Spleen (tissue), 11 donors: ENCODE measurements at regions not wholly inside any gene's neighbourhood (a gene's known extent, or its start where the extent isn't known, plus 50 kb on each side); places are given as distances from the start of the nearest gene placed in this dataset.
A peak's percentile ranks its signal among the peaks of the same experiment; 100 is the strongest.

Experiments
- DNase-seq: peaks from one replicate; pipeline ENCODE4 v3.0.0-alpha.2; 2020
- H3K27ac ChIP-seq, 8 donors: fragments of 200-600 bp; sonication (generic) in 7 of 8; 1 replicate in 4 of 8; 2 replicates in 4 of 8; pipeline versions ENCODE4 v1.5.0 to v1.8.0; 2016 to 2021; ENCODE audit warnings: inconsistent platforms in 4 of 8, mild to moderate bottlenecking in 4 of 8, moderate library complexity in 1 of 8
- H3K27me3 ChIP-seq, 7 donors: fragments of 200-600 bp; sonication (generic) in 6 of 7; replicated peaks in 1 of 7; 1 replicate in 4 of 7; 2 replicates in 3 of 7; pipeline versions ENCODE4 v1.5.0 to v1.8.0; 2016 to 2021; ENCODE audit warnings: inconsistent platforms in 3 of 7, mild to moderate bottlenecking in 1 of 7
- H3K36me3 ChIP-seq, 6 donors: fragments of 200-600 bp; sonication (generic) in 5 of 6; 1 replicate in 4 of 6; 2 replicates in 2 of 6; pipeline versions ENCODE4 v1.5.0 to v1.8.0; 2016 to 2021; ENCODE audit warnings: inconsistent platforms in 2 of 6
- H3K4me1 ChIP-seq, 6 donors: fragments of 200-600 bp; sonication (generic) in 5 of 6; 1 replicate in 3 of 6; 2 replicates in 3 of 6; pipeline versions ENCODE4 v1.5.0 to v1.8.0; 2016 to 2021; ENCODE audit warnings: inconsistent platforms in 3 of 6
- H3K4me3 ChIP-seq, 8 donors: fragments of 200-600 bp; sonication (generic) in 7 of 8; 1 replicate in 4 of 8; 2 replicates in 4 of 8; pipeline versions ENCODE4 v1.5.0 to v1.8.0; 2016 to 2021; ENCODE audit warnings: inconsistent platforms in 4 of 8, mild to moderate bottlenecking in 4 of 8, moderate library complexity in 2 of 8
- H3K9me3 ChIP-seq, 8 donors: fragments of 200-600 bp; sonication (generic) in 7 of 8; 1 replicate in 4 of 8; 2 replicates in 4 of 8; pipeline versions ENCODE4 v1.5.0 to v1.8.0; 2016 to 2021; ENCODE audit warnings: inconsistent platforms in 4 of 8
- CTCF ChIP-seq, 11 experiments: fragments of 200-600 bp in 7 of 11; fragments of 450-650 bp in 4 of 11; sonication (generic) in 4 of 11; IDR thresholded peaks in 8 of 11; conservative IDR thresholded peaks in 3 of 11; 1 replicate in 7 of 11; 2 replicates in 4 of 11; pipeline versions ENCODE4 v1.4.0 to v1.8.0; 2016 to 2021; ENCODE audit warnings: antibody characterized with exemption in 11 of 11, inconsistent platforms in 4 of 11, mild to moderate bottlenecking in 1 of 11
- POLR2A ChIP-seq, 3 donors: fragments of 450-650 bp; IDR thresholded peaks; one replicate each; pipeline ENCODE4 v1.5.1; 2017; ENCODE audit warnings: antibody characterized with exemption in 3 of 3, mild to moderate bottlenecking in 1 of 3
- POLR2AphosphoS5 ChIP-seq, 3 donors: sonication (generic); formaldehyde crosslinking; IDR thresholded peaks; one replicate each; pipeline ENCODE4 v1.5.1; 2017; ENCODE audit warnings: antibody characterized with exemption in 3 of 3
- WGBS, 5 donors: extraction: QIAGEN DNeasy Blood & Tissue Kit in 3 of 5; methylation state at CpG; one replicate each; pipeline versions ENCODE4 v1.1.5 to v1.1.7; 2013 to 2018; 5-methylcytosine and 5-hydroxymethylcytosine counted together
- intact Hi-C: fragments of 100-400 bp; cut with DNase I; formaldehyde crosslinking; loops from one replicate; pipeline ENCODE4 v1.15.0; 2023; ENCODE audit warnings: low total_unique reads
- small RNA-seq, 4 donors: library from RNA; depleted of rRNA; stranded (forward); fragments of <200 nt; gene quantifications; one replicate each; pipeline ENCODE3, GENCODE V24; 2016
- donor health status: healthy with polysubstance abuse.
- donor health status: DM: no; HTN: no; CAD: no; lungs with moderate emphysema.
- donor health status: DM: no; HTN: no; CAD: no.
- donor health status: Bipolar disorder and iron deficiency.
- donor health status: healthy.
- donor health status: DM: no; HTN: no; CAD: no.
- donor health status: DM: yes; HTN: yes; CAD: no.

GRCh38 chrX:71852182-71852581 lies 58.5 kb upstream of the NHSL2 start:
- DNase-seq, result no peak
- intact Hi-C loops, result no loop called here
- TF ChIP-seq POLR2A (IDR thresholded peaks at IDR 0.05) (no peak), POLR2AphosphoS5 (IDR thresholded peaks at IDR 0.05) (no peak), CTCF (IDR thresholded peaks at IDR 0.05 in 8 of 11, conservative IDR thresholded peaks at IDR 0.05 in 3 of 11) (no peak)
- H3K36me3 ChIP-seq, result no peaks in the 10 kb centered on the region
- H3K4me1 ChIP-seq, result no peaks in the 10 kb centered on the region
- peaks cover 0 to 15% (median 0%) of the 10 kb centered on the region in 7 donors for H3K27me3 ChIP-seq
- H3K27ac ChIP-seq, result no peak overlapping the region
- 79 to 91% (median 80%) methylated on average over 9 of the region's 9 CpGs for WGBS, 5 donors
- no peaks in the 10 kb centered on the region for H3K9me3 ChIP-seq
- no peak overlapping the region for H3K4me3 ChIP-seq

GRCh38 chrX:71859637-71860036 lies 51.0 kb upstream of the NHSL2 start:
- no peaks in the 10 kb centered on the region for H3K4me1 ChIP-seq
- WGBS, 5 donors, result 0 to 6% (median 3%) methylated on average over 3 of the region's 3 CpGs
- H3K4me3 ChIP-seq, result no peak overlapping the region
- DNase-seq, result no peak
- TF ChIP-seq POLR2A (IDR thresholded peaks at IDR 0.05) (no peak), POLR2AphosphoS5 (IDR thresholded peaks at IDR 0.05) (no peak), CTCF (IDR thresholded peaks at IDR 0.05 in 8 of 11, conservative IDR thresholded peaks at IDR 0.05 in 3 of 11) (peak in 10 of 11 experiments; percentile 6 to 52 (median 42))
- H3K36me3 ChIP-seq, result no peaks in the 10 kb centered on the region
- no peak overlapping the region for H3K27ac ChIP-seq
- H3K27me3 ChIP-seq, result peaks cover 0 to 9% (median 0%) of the 10 kb centered on the region in 7 donors
- H3K9me3 ChIP-seq, result no peaks in the 10 kb centered on the region
- intact Hi-C loops, result no loop called here

Small RNAs in the stretch of these regions (small RNA-seq; reads per million reads assigned to genes)
- gene BX276092.3, result 0 reads per million in 4 donors
